Stomach smooth muscle (tissue), 2 donors: ENCODE measurements at regions not wholly inside any gene's neighbourhood (a gene's known extent, or its start where the extent isn't known, plus 50 kb on each side); places are given as distances from the start of the nearest gene placed in this dataset.

Experiments
- H3K27ac ChIP-seq: one replicate; pipeline ENCODE4 v1.7.0; 2013; ENCODE audit warnings: mild to moderate bottlenecking, low read length, inconsistent platforms
- H3K27me3 ChIP-seq, 2 donors: one replicate each; pipeline ENCODE4 v1.7.0; 2013; ENCODE audit warnings: low read length in 2 of 2; ENCODE audit not compliant: insufficient read depth in 2 of 2, control insufficient read depth in 1 of 2
- H3K36me3 ChIP-seq, 2 donors: one replicate each; pipeline ENCODE4 v1.7.0; 2013; ENCODE audit warnings: low read length in 2 of 2; ENCODE audit not compliant: control insufficient read depth in 2 of 2, insufficient read depth in 2 of 2
- H3K4me1 ChIP-seq: one replicate; pipeline ENCODE4 v1.7.0; 2013; ENCODE audit warnings: low read length; ENCODE audit not compliant: control insufficient read depth, insufficient read depth
- H3K4me3 ChIP-seq, 2 donors: one replicate each; pipeline ENCODE4 v1.7.0; 2013; ENCODE audit warnings: low read length in 2 of 2
- H3K9ac ChIP-seq, 2 donors: one replicate each; pipeline ENCODE4 v1.7.0; 2013; ENCODE audit warnings: low read length in 2 of 2, mild to moderate bottlenecking in 1 of 2
- H3K9me3 ChIP-seq, 2 donors: one replicate each; pipeline ENCODE4 v1.7.0; 2013; ENCODE audit warnings: low read length in 2 of 2; ENCODE audit not compliant: control insufficient read depth in 2 of 2
- donor health status: healthy.
- donor health status: Pancreatic carcinoma.

- no peaks in the 10 kb centered on the region for H3K9me3 ChIP-seq
- no peak overlapping the region for H3K27ac ChIP-seq
- H3K36me3 ChIP-seq = no peaks in the 10 kb centered on the region
- H3K27me3 ChIP-seq = no peaks in the 10 kb centered on the region
- H3K4me1 ChIP-seq = no peaks in the 10 kb centered on the region
- H3K9ac ChIP-seq = no peak overlapping the region
- no peak overlapping the region for H3K4me3 ChIP-seq
Measured at GRCh38 chr4:138832563-138832962, 183.0 kb upstream of the NOCT start.

GRCh38 chr4:138831948-138832347 lies 183.6 kb upstream of the NOCT start:
- Histone ChIP-seq H3K9me3 (no peaks in the 10 kb centered on the region), H3K27ac (no peak overlapping the region), H3K4me3 (no peak overlapping the region), H3K36me3 (no peaks in the 10 kb centered on the region), H3K9ac (no peak overlapping the region), H3K27me3 (no peaks in the 10 kb centered on the region), H3K4me1 (no peaks in the 10 kb centered on the region)

GRCh38 chr4:138828926-138829325 lies 186.7 kb upstream of the NOCT start:
- H3K27me3 ChIP-seq = no peaks in the 10 kb centered on the region
- H3K4me1 ChIP-seq = no peaks in the 10 kb centered on the region
- no peak overlapping the region for H3K9ac ChIP-seq
- H3K27ac ChIP-seq = no peak overlapping the region
- H3K4me3 ChIP-seq = no peak overlapping the region
- no peaks in the 10 kb centered on the region for H3K9me3 ChIP-seq
- H3K36me3 ChIP-seq = no peaks in the 10 kb centered on the region

- no peaks in the 10 kb centered on the region for H3K4me1 ChIP-seq
- H3K9ac ChIP-seq = no peak overlapping the region
- no peak overlapping the region for H3K27ac ChIP-seq
- H3K36me3 ChIP-seq = no peaks in the 10 kb centered on the region
- H3K4me3 ChIP-seq = no peak overlapping the region
- no peaks in the 10 kb centered on the region for H3K9me3 ChIP-seq
- H3K27me3 ChIP-seq = no peaks in the 10 kb centered on the region
Measured at GRCh38 chr4:138826754-138827153, 188.8 kb upstream of the NOCT start.

- Histone ChIP-seq H3K4me3 (no peak overlapping the region), H3K36me3 (no peaks in the 10 kb centered on the region), H3K9ac (no peak overlapping the region), H3K27me3 (no peaks in the 10 kb centered on the region), H3K4me1 (no peaks in the 10 kb centered on the region), H3K27ac (no peak overlapping the region), H3K9me3 (no peaks in the 10 kb centered on the region)
Measured at GRCh38 chr4:138826322-138826721, 189.3 kb upstream of the NOCT start.

- no peak overlapping the region for H3K27ac ChIP-seq
- H3K4me1 ChIP-seq = no peaks in the 10 kb centered on the region
- peaks cover 0 to 4% of the 10 kb centered on the region in 2 donors for H3K9me3 ChIP-seq
- H3K36me3 ChIP-seq = no peaks in the 10 kb centered on the region
- no peak overlapping the region for H3K4me3 ChIP-seq
- no peak overlapping the region for H3K9ac ChIP-seq
- no peaks in the 10 kb centered on the region for H3K27me3 ChIP-seq
Measured at GRCh38 chr4:138821331-138821730, 194.2 kb upstream of the NOCT start.

- peaks cover 0 to 4% of the 10 kb centered on the region in 2 donors for H3K9me3 ChIP-seq
- no peak overlapping the region for H3K4me3 ChIP-seq
Measured at GRCh38 chr4:138816875-138817274, 198.7 kb upstream of the NOCT start.

GRCh38 chr4:138815811-138816210 lies 199.8 kb upstream of the NOCT start:
- Histone ChIP-seq H3K36me3 (no peaks in the 10 kb centered on the region), H3K4me1 (no peaks in the 10 kb centered on the region), H3K27ac (no peak overlapping the region), H3K4me3 (no peak overlapping the region), H3K27me3 (no peaks in the 10 kb centered on the region), H3K9me3 (peaks cover 0 to 4% of the 10 kb centered on the region in 2 donors), H3K9ac (no peak overlapping the region)

More at GRCh38 chr4:138816875-138817274, 198.7 kb upstream of the NOCT start:
- no peak overlapping the region for H3K27ac ChIP-seq
- no peaks in the 10 kb centered on the region for H3K4me1 ChIP-seq
- H3K9ac ChIP-seq = no peak overlapping the region
- no peaks in the 10 kb centered on the region for H3K27me3 ChIP-seq
- no peaks in the 10 kb centered on the region for H3K36me3 ChIP-seq

- Histone ChIP-seq H3K27me3 (no peaks in the 10 kb centered on the region), H3K4me3 (no peak overlapping the region), H3K9ac (no peak overlapping the region), H3K36me3 (no peaks in the 10 kb centered on the region), H3K9me3 (no peaks in the 10 kb centered on the region), H3K27ac (no peak overlapping the region), H3K4me1 (no peaks in the 10 kb centered on the region)
Measured at GRCh38 chr4:138805736-138806135, 209.8 kb upstream of the NOCT start.

GRCh38 chr4:138804711-138805110 lies 210.9 kb upstream of the NOCT start:
- no peak overlapping the region for H3K4me3 ChIP-seq
- no peaks in the 10 kb centered on the region for H3K4me1 ChIP-seq
- no peaks in the 10 kb centered on the region for H3K9me3 ChIP-seq
- H3K27ac ChIP-seq = no peak overlapping the region
- no peak overlapping the region for H3K9ac ChIP-seq
- H3K27me3 ChIP-seq = no peaks in the 10 kb centered on the region
- no peaks in the 10 kb centered on the region for H3K36me3 ChIP-seq

GRCh38 chr4:138803051-138803450 lies 212.5 kb upstream of the NOCT start:
- Histone ChIP-seq H3K4me3 (no peak overlapping the region), H3K27ac (no peak overlapping the region), H3K4me1 (no peaks in the 10 kb centered on the region), H3K36me3 (no peaks in the 10 kb centered on the region), H3K9me3 (no peaks in the 10 kb centered on the region), H3K9ac (no peak overlapping the region), H3K27me3 (no peaks in the 10 kb centered on the region)
